T47D (cell line): ENCODE measurements at regions not wholly inside any gene's neighbourhood (a gene's known extent, or its start where the extent isn't known, plus 50 kb on each side); places are given as distances from the start of the nearest gene placed in this dataset.
"Not testable (repeated sequence)": the region's sequence is repeated elsewhere in the genome, so short reads cannot be mapped to it uniquely, and the experiment has no call there.

Experiments used
- DNase-seq, 2 experiments: peaks; one replicate each; pipeline versions ENCODE4 v3.0.0 to v3.0.0-alpha.2; 2011 to 2012; ENCODE audit warnings: low read depth in 1 of 2, low spot score in 1 of 2
- JUND ChIP-seq: IDR thresholded peaks from 2 replicates; pipeline ENCODE4 v1.6.1; 2012; ENCODE audit warnings: low read depth
- in situ Hi-C: cut with HindIII; loops from 2 replicates; pipeline ENCODE4 v1.10.0; 2016; ENCODE audit warnings: low sequenced_read_pairs, low pct_unique_long_range_greater_than_20kb

DNA sequence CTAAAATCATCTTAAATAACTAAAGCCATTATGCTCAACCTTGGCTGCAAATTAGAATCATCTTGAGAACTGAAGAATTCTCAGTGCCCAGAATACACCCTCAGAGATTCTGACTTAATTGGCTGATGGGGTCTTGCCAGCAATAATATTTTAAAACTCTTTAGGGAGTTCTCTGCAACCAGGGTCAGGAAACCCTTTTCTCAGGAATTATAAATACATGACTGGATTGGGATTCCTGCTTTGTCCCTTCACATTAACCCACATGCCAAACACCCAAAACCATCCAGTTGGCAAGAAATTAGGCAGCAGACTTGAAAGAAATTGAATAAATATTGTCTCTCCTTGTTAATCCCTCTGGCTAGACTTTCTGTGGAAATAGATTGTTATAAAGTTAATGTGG lies 482.3 kb upstream of the NECTIN3 start:
- TF ChIP-seq JUND, result no peak
- in situ Hi-C loops, result no loop called here
- DNase-seq, result no peak

DNA sequence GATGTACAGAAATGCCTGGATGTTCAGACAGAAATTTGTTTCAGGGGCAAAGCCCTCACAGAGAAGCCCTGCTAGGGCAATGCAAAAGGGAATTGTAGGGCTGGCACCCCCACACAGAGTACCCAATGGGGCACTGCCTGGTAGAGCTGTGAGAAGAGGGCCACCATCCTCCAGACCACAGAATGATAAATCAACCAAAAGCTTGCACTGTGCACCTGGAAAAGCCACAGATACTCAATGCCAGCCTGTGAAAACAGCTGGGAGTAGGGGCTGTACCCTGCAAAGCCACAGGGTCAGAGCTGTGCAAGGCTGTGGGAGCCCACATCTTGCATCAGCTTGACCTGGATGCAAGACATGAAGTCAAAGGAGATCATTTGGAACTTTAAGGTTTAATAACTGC lies 477.9 kb upstream of the NECTIN3 start:
- DNase-seq, result no peak
- in situ Hi-C loops, result no loop called here
- no peak for TF ChIP-seq JUND

DNA sequence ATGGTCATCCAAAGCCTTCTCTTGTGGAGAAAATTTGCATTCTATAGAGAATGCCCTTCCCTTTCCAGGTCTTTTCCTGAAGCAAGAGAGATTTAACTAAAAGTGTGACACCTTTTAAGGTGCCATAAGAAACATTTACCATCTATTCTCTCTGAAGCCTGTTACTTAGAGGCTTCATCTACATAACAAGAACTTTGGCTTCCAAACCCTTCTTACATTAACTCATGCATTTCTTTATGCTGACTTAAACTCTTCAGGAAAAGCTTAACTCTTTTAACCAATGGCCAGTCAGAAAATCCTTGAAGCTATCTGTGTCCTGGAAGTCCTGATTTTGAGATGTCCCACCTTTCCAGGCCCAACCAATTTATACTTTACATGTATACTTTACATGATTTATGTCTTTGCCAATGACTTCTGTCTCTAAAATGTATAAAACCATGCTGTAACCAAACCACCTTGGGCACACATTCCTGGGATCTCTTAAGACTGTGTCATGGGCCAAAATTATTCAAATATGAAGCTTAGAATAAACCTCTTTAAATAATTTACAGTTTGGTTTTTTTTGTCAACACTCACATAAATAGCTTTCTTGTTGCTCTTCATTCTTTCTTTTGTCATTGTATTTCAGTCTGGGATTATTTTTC lies 472.6 kb upstream of the NECTIN3 start:
- TF ChIP-seq JUND, result no peak
- in situ Hi-C loops, result no loop called here
- no peak for DNase-seq

DNA sequence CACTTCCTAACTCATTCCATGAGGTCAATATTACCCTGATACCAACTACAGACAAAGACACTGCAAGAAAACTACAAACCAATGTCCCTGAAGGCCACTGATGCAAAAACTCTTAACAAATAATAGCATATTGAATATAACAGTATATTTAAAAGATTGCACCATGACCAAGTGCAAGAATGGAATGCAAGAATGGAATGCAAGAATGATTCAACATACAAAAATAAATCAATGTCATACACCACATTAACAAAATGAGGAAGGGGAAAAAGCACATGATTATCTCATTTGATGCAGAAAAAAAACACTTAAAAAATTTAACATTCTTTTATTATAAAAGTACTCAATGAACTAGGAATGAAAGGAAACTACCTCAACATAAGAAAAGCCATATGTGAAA lies 463.1 kb upstream of the NECTIN3 start:
- TF ChIP-seq JUND, result no peak
- in situ Hi-C loops, result no loop called here
- no peak for DNase-seq

DNA sequence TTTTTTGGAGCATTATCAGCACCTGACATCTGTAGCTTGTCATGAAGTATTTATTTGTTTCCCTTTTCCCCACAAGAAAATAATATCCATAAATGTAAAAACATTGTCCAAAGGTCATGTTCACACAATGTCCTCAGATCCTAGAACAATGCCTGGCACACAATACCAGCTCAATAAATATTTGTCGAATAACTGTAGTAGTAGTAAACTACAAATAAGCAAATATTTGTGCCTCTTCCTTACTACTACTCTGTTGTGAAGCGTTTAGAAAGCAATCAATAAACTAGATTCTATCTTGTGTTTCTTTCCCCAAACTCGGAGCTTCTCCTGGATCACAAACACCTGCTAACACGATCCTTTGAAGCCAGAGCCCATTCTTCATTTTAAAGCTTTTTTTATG lies 459.6 kb upstream of the NECTIN3 start:
- peak in 1 of 2 experiments; percentile 6 for DNase-seq
- no peak for TF ChIP-seq JUND
- in situ Hi-C loops, result no loop called here

DNA sequence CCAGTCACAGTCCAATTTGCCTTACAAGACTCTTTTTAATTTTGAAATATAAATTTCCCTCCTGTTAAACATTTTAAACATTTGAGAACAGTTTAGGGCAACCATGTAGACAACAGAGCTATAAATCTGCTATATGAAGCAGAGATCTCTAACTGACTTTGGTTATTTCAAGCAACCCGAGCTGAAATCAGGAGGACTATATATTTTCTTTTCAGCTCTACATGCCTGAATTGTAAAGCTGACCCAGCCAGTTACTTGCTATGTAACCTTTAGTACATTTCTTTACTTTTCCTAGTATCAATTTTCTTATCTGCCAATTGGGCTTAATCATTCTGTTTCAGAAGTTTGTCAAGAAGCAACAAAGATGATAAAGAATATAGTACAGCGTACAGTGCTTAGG lies 457.4 kb upstream of the NECTIN3 start:
- TF ChIP-seq JUND, result no peak
- DNase-seq, result no peak
- in situ Hi-C loops, result no loop called here

DNA sequence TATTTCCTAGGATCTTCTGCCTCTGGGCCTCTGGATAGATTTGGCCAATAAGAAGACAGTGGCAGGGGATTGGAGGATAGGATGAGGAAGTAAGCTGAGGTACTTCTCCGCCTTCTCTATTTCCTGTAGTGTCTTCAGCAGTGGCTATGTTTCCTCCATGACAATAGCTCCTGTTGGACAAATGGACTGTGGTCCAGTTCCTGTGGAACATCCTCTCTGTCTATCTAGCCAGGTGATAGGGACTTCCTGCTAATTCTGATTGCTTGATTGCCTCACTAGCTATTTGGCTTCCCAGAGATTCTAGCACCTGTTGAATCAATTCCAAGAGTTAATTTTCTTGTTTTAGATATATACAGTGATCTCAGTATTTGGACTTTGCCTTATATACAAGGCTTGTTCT lies 456.2 kb upstream of the NECTIN3 start:
- DNase-seq, result no peak
- TF ChIP-seq JUND, result no peak
- in situ Hi-C loops, result no loop called here

DNA sequence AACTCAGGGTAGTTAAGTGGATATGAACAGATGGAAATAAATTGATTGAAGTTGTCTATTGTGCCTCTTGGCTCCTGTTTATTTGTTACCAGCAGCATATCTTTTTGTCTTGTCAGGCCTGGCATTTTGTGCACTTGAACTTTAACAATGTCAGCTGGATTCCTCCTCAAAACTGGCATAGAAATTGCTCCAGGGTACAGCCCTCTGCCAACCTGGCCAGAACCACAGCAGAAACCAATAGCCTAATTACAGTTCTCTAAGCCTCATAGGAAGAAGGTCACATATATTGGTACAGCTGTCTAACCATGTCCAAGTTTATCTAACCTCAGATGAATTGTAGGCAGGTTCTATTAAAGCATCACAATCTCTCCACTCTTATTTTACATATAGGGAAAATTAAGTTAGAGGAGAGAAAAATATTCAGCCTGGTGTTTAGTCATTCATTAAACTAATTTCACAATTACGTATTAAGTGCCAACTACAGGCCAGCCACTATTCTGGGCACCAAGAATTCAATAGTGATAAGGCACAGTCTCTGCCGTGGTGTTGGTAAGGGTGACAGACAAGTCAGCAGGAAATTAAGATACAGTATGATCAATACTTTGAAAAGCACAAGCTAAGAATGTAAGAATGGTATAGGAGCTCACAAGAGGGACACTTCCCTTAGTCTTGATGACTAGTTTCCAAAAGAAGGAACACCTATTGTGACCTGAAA lies 452.9 kb upstream of the NECTIN3 start:
- DNase-seq, result no peak
- in situ Hi-C loops, result no loop called here
- TF ChIP-seq JUND, result no peak

DNA sequence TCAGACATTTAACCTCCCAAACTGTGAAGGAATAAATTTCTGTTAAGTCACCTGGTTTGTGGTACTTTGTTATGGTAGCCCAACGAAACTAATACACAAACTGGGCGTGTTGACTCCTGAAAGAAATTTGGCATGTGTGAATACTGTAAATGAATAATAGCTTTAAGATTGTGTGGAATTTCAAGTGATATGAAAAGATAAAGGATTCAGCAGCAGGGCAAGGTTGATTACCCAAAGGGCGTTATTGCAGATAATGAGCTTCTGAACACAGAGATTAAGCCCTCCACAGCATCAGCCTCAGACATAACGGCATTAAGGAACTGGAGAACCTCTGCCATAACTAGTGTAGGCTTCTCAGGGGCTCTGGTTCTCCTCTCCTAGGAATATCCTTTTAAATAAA lies 451.5 kb upstream of the NECTIN3 start:
- in situ Hi-C loops, result no loop called here
- no peak for DNase-seq
- no peak for TF ChIP-seq JUND

DNA sequence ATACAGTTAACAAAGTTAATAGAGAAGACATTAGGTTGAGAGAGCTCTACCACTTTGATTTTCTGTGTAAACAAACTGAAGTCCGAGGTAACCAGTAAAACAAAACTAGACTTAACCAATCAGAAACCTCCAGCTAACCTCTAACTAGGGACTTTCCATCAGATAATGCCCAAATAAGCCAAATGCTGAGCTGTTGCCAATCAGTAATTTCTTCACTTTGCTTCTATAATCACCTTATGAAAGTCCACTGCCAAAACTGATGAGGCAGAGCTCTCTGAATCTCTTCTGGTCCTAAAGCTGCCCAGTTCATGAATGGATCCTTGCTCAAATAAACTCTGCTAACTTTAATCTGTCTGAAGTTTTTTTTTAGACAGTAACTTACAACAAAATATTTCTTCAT lies 448.0 kb upstream of the NECTIN3 start:
- TF ChIP-seq JUND, result no peak
- in situ Hi-C loops, result no loop called here
- DNase-seq, result no peak

DNA sequence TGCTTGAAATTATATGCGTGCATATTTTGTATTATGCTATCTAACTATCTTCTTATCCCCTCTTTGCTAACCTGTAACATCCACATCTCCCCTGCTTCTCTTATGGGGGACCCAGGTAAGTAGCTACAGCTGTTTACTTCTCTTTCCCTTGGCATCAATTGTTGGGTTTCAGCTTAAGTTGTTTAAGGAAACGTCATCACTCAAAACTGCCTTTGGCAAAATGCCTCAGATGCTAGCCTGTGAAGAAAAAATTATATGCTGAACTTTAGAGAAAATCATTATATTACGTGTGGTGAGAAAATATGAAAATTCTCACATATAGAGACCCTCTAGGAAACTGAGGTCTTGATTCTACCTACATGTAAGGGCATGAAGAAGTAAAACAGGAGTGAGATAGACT lies 447.0 kb upstream of the NECTIN3 start:
- in situ Hi-C loops, result no loop called here
- DNase-seq, result no peak
- no peak for TF ChIP-seq JUND

DNA sequence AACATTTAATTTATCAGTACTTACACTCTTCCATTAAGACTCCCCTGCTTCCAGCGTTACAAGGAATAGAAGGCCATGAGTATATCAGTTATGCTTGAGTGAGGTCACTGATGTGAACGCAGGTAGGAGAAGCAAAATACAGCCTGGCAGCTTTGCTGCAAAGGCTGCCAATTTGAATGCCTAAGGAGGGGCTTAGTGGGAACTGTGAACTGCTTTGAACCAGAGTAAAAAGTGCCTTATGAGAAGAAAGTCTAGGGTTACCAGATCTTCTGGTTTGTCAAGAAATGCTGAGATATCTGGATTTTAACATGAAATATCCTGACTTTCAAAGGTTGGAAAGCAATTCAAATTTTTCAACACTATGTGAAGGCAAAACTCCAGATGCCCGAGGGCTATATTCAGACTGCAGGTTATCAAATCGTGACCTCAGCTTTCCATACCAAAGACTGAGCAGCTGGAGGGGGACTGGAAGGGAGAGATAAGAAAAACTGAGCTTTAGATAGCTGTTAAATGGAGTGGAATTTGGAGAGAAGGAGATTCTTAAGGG lies 446.3 kb upstream of the NECTIN3 start:
- in situ Hi-C loops, result no loop called here
- DNase-seq, result no peak
- TF ChIP-seq JUND, result no peak

DNA sequence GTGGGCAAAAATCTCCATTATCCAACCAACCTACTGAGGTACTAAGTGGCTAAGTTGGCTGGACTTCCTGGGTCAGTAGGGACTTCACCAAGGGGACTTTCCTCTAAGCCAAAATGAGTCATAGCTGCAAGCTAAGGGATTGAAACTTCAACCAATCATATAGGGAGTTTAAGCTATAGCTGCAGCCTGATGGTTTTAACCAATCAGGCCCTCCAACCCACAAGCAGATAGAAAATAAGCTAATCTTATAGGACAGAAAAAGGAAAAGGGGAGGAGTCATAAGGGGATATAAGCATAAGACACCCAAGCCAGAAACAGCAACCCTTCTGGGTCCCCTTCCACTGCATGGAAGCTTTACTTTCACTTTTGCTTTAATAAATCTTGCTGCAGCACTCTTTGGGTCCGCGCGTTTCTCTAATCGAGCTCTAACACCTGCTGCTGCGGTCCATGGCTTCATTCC lies 444.9 kb upstream of the NECTIN3 start:
- peak in 1 of 2 experiments; percentile 28 for DNase-seq
- in situ Hi-C loops, result not testable (repeated sequence)
